NT2/D1 (cell line): ENCODE measurements at regions not wholly inside any gene's neighbourhood (a gene's known extent, or its start where the extent isn't known, plus 50 kb on each side); places are given as distances from the start of the nearest gene placed in this dataset.

ENCODE experiments used
- DNase-seq: peaks from one replicate; pipeline ENCODE4 v3.0.0-alpha.2; 2011; ENCODE audit warnings: low read depth, low spot score
- H3K27me3 ChIP-seq: 2 replicates; pipeline ENCODE4 v1.6.0; 2011; ENCODE audit warnings: mild to moderate bottlenecking; ENCODE audit not compliant: insufficient read length, insufficient read depth
- H3K36me3 ChIP-seq: 2 replicates; pipeline ENCODE4 v1.6.1; 2011; ENCODE audit warnings: mild to moderate bottlenecking, low read length, mixed read lengths; ENCODE audit not compliant: insufficient read depth, insufficient read length
- H3K4me1 ChIP-seq: 2 replicates; pipeline ENCODE4 v1.5.1; 2011; ENCODE audit not compliant: insufficient read depth, insufficient read length
- H3K4me3 ChIP-seq: 2 replicates; pipeline ENCODE4 v1.5.1; 2011; ENCODE audit warnings: low read depth; ENCODE audit not compliant: insufficient read length
- H3K9ac ChIP-seq: 2 replicates; pipeline ENCODE4 v1.6.0; 2011; ENCODE audit warnings: low read depth; ENCODE audit not compliant: insufficient read length
- H3K9me3 ChIP-seq: 2 replicates; pipeline ENCODE4 v1.5.1; 2011; ENCODE audit warnings: mild to moderate bottlenecking, low read length; ENCODE audit not compliant: insufficient read depth
- SUZ12 ChIP-seq: IDR thresholded peaks from 2 replicates; pipeline ENCODE4 v1.6.1; 2011; ENCODE audit not compliant: insufficient read length, insufficient read depth; ENCODE audit errors: extremely low read depth
- YY1 ChIP-seq: IDR thresholded peaks from 2 replicates; pipeline ENCODE4 v1.6.1; 2011; ENCODE audit not compliant: insufficient read length, insufficient read depth
- ZNF274 ChIP-seq: IDR thresholded peaks from 2 replicates; pipeline ENCODE4 v1.6.1; 2011; ENCODE audit warnings: mild to moderate bottlenecking, low read depth, low read length

DNA sequence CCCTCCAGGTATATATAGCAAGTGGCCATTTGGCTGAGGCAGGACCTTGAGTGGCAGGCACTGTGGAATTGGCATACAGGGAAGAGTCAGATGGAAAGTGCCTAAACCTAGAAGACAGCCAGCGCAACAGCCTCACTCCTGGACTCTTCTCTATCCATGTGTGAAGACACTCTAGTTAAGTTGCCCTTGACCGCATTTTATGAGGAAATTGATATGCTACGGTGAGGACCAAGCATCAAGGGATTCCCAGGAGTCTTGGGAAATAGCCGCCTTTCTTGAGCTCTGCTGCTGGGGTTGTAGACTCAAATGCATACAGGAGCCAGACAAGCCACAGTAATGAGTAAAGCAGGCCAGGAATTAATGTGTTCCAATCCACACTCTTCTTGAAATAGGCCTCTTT lies 145.9 kb upstream of the KAZN start:
- no peak overlapping the region for H3K4me3 ChIP-seq
- TF ChIP-seq ZNF274 (no peak), SUZ12 (no peak), YY1 (no peak)
- DNase-seq = no peak
- no peak overlapping the region for H3K9ac ChIP-seq
- H3K36me3 ChIP-seq = no peaks in the 10 kb centered on the region
- H3K27me3 ChIP-seq = peaks cover 8% of the 10 kb centered on the region
- no peaks in the 10 kb centered on the region for H3K9me3 ChIP-seq
- no peaks in the 10 kb centered on the region for H3K4me1 ChIP-seq

DNA sequence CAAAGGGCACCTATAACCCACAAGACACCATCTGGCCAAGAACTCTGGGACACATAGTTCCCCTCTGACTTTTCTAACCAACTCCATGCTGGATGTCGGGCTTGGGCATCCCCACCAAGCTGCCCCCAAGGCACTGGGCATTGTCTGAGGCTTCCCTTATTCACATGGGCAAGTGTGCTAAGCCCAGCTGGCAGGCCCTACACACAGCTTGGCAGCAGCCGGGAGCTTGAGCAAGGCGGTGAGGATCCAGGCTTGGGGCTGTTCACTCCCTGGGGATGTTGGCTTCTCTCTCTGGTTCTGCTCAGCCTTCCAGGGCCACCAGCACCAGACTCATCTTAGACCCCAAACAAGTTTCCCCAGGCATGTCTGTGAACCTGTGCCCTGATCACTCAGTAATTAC lies 138.3 kb upstream of the KAZN start:
- H3K4me1 ChIP-seq = no peaks in the 10 kb centered on the region
- H3K9me3 ChIP-seq = no peaks in the 10 kb centered on the region
- no peak overlapping the region for H3K4me3 ChIP-seq
- no peaks in the 10 kb centered on the region for H3K27me3 ChIP-seq
- H3K36me3 ChIP-seq = no peaks in the 10 kb centered on the region
- DNase-seq = no peak
- TF ChIP-seq ZNF274 (no peak), YY1 (no peak), SUZ12 (no peak)
- no peak overlapping the region for H3K9ac ChIP-seq

DNA sequence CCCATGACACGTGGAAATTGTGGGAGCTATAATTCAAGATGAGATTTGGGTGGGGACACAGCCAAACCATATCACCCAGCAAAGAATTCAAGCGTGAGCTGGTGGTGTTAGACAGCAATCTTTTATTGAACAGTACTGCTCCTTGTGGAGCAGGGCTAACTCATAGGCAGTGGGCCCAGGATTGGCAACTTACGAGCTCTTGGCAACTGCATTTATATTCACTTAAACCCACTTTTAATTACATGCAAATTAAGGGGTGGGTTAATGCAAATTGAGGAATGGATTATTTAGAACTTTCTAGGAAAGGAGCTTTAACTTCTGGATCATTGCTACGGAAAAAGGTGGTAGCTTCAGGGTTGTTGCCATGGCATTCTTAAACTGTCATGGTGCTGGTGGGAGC lies 135.6 kb upstream of the KAZN start:
- H3K4me3 ChIP-seq = no peak overlapping the region
- no peaks in the 10 kb centered on the region for H3K4me1 ChIP-seq
- no peaks in the 10 kb centered on the region for H3K9me3 ChIP-seq
- TF ChIP-seq SUZ12 = no peak
- no peak for TF ChIP-seq YY1
- no peak for TF ChIP-seq ZNF274
- no peaks in the 10 kb centered on the region for H3K27me3 ChIP-seq
- no peak for DNase-seq
- no peaks in the 10 kb centered on the region for H3K36me3 ChIP-seq
- H3K9ac ChIP-seq = no peak overlapping the region

DNA sequence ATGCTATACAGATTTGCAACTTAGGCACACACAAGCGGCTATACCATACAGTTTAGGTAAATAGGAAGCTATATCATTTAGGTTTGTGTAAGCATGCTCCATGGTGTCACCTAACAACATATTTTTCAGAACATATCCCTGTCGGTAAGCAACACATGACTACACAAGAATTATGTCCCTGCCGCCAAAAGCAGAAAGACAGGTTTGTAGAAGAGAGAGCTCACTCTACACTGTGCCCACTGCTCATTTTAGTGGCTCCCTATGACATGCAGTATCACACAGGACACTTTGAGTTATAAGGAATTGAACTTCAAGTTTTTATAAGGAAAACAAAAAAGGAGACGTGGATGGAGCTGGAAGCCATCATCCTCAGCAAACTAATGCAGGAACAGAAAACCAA lies 132.5 kb upstream of the KAZN start:
- Histone ChIP-seq H3K9ac (no peak overlapping the region), H3K36me3 (no peaks in the 10 kb centered on the region), H3K9me3 (no peaks in the 10 kb centered on the region), H3K4me3 (no peak overlapping the region), H3K4me1 (no peaks in the 10 kb centered on the region), H3K27me3 (peaks cover 3% of the 10 kb centered on the region)
- TF ChIP-seq SUZ12 (no peak), YY1 (no peak), ZNF274 (no peak)
- DNase-seq = no peak

DNA sequence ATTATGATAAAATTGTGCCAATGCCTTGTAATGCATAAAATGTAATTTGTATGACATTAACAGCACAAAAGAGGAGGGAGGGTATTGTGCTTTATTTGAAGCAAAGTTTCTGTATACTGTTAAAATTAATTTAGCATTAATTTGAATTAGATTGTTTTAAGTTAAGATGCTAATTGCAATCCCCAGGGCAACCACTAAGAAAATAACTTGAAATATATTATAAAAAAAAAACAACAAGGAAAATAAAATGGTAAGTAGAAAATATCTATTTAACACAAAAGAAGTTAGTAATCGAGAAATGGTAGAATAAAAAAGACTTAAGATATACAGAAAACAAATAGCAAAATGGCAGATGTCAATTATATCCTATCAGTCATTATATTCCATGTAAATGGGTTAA lies 131.4 kb upstream of the KAZN start:
- no peak overlapping the region for H3K4me3 ChIP-seq
- no peak overlapping the region for H3K9ac ChIP-seq
- TF ChIP-seq ZNF274 (no peak), SUZ12 (no peak), YY1 (no peak)
- no peaks in the 10 kb centered on the region for H3K4me1 ChIP-seq
- no peaks in the 10 kb centered on the region for H3K36me3 ChIP-seq
- no peak for DNase-seq
- no peaks in the 10 kb centered on the region for H3K9me3 ChIP-seq
- peaks cover 3% of the 10 kb centered on the region for H3K27me3 ChIP-seq

DNA sequence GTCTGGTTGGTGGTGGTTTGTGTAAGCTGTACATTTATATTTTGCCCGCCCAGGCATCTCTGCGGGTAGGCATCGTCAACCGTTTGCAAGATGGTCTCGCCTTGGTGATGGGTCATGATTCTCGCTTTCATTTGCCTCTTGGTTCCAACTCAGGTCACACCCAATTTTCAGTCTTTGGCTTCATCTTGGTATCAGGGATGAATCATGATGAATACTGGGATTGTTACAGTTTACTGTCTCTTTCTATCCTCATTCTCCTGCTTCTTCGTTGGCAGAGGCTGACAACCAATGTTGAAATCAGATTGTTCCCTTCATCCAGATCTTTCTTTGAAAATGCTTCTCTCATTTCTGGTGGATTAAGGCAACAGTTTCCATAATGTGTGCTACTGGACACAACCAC lies 129.7 kb upstream of the KAZN start:
- Histone ChIP-seq H3K4me3 (no peak overlapping the region), H3K27me3 (peaks cover 3% of the 10 kb centered on the region), H3K9ac (no peak overlapping the region), H3K36me3 (no peaks in the 10 kb centered on the region), H3K9me3 (no peaks in the 10 kb centered on the region), H3K4me1 (no peaks in the 10 kb centered on the region)
- no peak for TF ChIP-seq SUZ12
- no peak for TF ChIP-seq YY1
- no peak for TF ChIP-seq ZNF274
- no peak for DNase-seq

DNA sequence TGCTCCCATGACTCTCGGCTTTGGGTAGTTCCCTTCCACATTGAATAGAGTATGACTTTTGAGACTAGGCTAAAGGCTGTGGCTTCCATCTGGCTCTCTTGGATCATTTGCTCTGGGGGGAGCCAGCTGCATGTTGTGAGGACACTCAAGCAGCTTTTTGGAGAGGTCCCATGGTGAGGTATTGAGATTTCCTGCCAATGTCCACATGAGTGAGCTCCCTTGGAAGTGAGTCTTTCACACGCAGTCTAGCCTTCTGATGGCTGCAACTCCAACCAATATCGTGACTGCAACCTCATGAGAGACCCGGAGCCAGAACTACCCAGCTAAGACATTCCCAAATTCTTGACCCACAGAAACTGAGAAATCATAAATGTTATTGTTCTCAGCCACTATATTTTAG lies 127.7 kb upstream of the KAZN start:
- Histone ChIP-seq H3K9ac (no peak overlapping the region), H3K9me3 (no peaks in the 10 kb centered on the region), H3K4me1 (no peaks in the 10 kb centered on the region), H3K36me3 (no peaks in the 10 kb centered on the region), H3K4me3 (no peak overlapping the region), H3K27me3 (peaks cover 3% of the 10 kb centered on the region)
- TF ChIP-seq YY1 (no peak), SUZ12 (no peak), ZNF274 (no peak)
- DNase-seq = no peak

DNA sequence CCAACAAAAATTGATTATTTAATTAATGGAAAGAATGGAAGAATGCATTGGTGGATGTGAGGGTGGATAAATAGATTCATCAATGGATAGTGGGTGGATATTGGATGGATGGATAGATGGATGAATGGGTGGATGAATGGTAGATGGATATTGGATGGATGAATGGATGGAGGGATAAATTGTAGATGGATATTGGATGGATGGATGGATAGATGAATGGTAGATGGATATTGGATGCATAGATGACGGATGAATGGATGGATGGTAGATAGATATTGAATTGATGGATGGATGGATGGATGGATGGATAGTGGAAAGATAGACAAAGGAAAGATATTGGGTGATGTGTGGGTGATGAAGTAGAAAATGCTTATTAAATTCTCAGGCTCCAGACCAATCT lies 123.6 kb upstream of the KAZN start:
- Histone ChIP-seq H3K9me3 (no peaks in the 10 kb centered on the region), H3K9ac (no peak overlapping the region), H3K4me3 (no peak overlapping the region), H3K36me3 (no peaks in the 10 kb centered on the region), H3K27me3 (no peaks in the 10 kb centered on the region), H3K4me1 (no peaks in the 10 kb centered on the region)
- TF ChIP-seq YY1 (no peak), SUZ12 (no peak), ZNF274 (no peak)
- no peak for DNase-seq
